Mucosa of gallbladder (tissue), 1 donor: ENCODE measurements at regions not wholly inside any gene's neighbourhood (a gene's known extent, or its start where the extent isn't known, plus 50 kb on each side); places are given as distances from the start of the nearest gene placed in this dataset.
"Not testable (repeated sequence)": the region's sequence is repeated elsewhere in the genome, so short reads cannot be mapped to it uniquely, and the experiment has no call there.

ENCODE experiments used
- DNase-seq: peaks from one replicate; pipeline ENCODE4 v3.0.0-alpha.2; 2020; ENCODE audit warnings: low spot score
- donor health status: DM: no; HTN: no; CAD: no.

GRCh38 chr5:21613971-21614488 lies 1239.1 kb downstream of the CDH12 start:
- DNase-seq, result no peak

- DNase-seq, result no peak
Observed at GRCh38 chr5:21603796-21604195, 1249.3 kb downstream of the CDH12 start.

- no peak for DNase-seq
Observed at GRCh38 chr5:21594566-21594965, 1258.6 kb downstream of the CDH12 start.

- DNase-seq, result no peak
Observed at GRCh38 chr5:21593261-21593660, 1259.9 kb downstream of the CDH12 start.

GRCh38 chr5:21581508-21581907 lies 1271.6 kb downstream of the CDH12 start:
- DNase-seq, result no peak

GRCh38 chr5:21574961-21575360 lies 1278.2 kb downstream of the CDH12 start:
- no peak for DNase-seq

GRCh38 chr5:21574438-21574837 lies 1278.7 kb downstream of the CDH12 start:
- DNase-seq, result no peak

GRCh38 chr5:21573416-21574314 lies 1279.5 kb downstream of the CDH12 start:
- DNase-seq, result no peak

- not testable (repeated sequence) for DNase-seq
Observed at GRCh38 chr5:21571196-21571595, 1281.9 kb downstream of the CDH12 start.

GRCh38 chr5:21559109-21559508 lies 1294.0 kb downstream of the CDH12 start:
- DNase-seq, result not testable (repeated sequence)

- DNase-seq, result not testable (repeated sequence)
Observed at GRCh38 chr5:21552263-21552662, 1300.9 kb downstream of the CDH12 start.

- not testable (repeated sequence) for DNase-seq
Observed at GRCh38 chr5:21550916-21551315, 1302.2 kb downstream of the CDH12 start.

- DNase-seq, result not testable (repeated sequence)
Observed at GRCh38 chr5:21547656-21548055, 1305.5 kb downstream of the CDH12 start.

- not testable (repeated sequence) for DNase-seq
Observed at GRCh38 chr5:21535114-21535513, 1318.0 kb downstream of the CDH12 start.

GRCh38 chr5:21521157-21521556 lies 1332.0 kb downstream of the CDH12 start:
- not testable (repeated sequence) for DNase-seq

GRCh38 chr5:21496926-21497325 lies 1356.2 kb downstream of the CDH12 start:
- not testable (repeated sequence) for DNase-seq

GRCh38 chr5:21496056-21496455 lies 1357.1 kb downstream of the CDH12 start:
- DNase-seq, result not testable (repeated sequence)

GRCh38 chr5:21495235-21495634 lies 1357.9 kb downstream of the CDH12 start:
- DNase-seq, result not testable (repeated sequence)

GRCh38 chr5:21494033-21494432 lies 1359.1 kb downstream of the CDH12 start:
- not testable (repeated sequence) for DNase-seq

GRCh38 chr5:21491182-21491581 lies 1362.0 kb downstream of the CDH12 start:
- DNase-seq, result not testable (repeated sequence)

GRCh38 chr5:21488828-21489227 lies 1364.3 kb downstream of the CDH12 start:
- DNase-seq, result not testable (repeated sequence)

- not testable (repeated sequence) for DNase-seq
Observed at GRCh38 chr5:21485458-21486000, 1367.6 kb downstream of the CDH12 start.

GRCh38 chr5:21484498-21484889 lies 1368.7 kb downstream of the CDH12 start:
- DNase-seq, result not testable (repeated sequence)
